CD4-positive, alpha-beta T cell (primary cell): ENCODE measurements at regions not wholly inside any gene's neighbourhood (a gene's known extent, or its start where the extent isn't known, plus 50 kb on each side); places are given as distances from the start of the nearest gene placed in this dataset.
"Not testable (repeated sequence)": the region's sequence is repeated elsewhere in the genome, so short reads cannot be mapped to it uniquely, and the experiment has no call there.

Experiments
- ATAC-seq: fragments of 200-7000 bp; cut with Tn5 transposase; one replicate; pipeline ENCODE4 v1.10.0; 2022; ENCODE audit warnings: mild to moderate bottlenecking; ENCODE audit not compliant: poor library complexity
- CTCF ChIA-PET: fragments of 350-600 bp; sonication (Branson Sonifier 250); formaldehyde crosslinking; loops from one replicate; lab custom pipeline; 2021; ENCODE audit warnings: antibody characterized with exemption, inconsistent platforms; lab: Charles Lee
- POLR2A ChIA-PET: fragments of 350-600 bp; sonication (Branson Sonifier 250); formaldehyde crosslinking; loops from one replicate; lab custom pipeline; 2021; ENCODE audit warnings: antibody characterized with exemption, inconsistent platforms; lab: Charles Lee
- DNase-seq, 14 experiments: peaks; one replicate each; pipeline ENCODE4 v3.0.0-alpha.2; 2013 to 2020; ENCODE audit warnings: mixed read lengths in 2 of 14
- H3K27ac ChIP-seq, 2 donors: one replicate each; pipeline versions ENCODE4 v1.5.1 to v1.7.0; 2013; ENCODE audit warnings: low read length in 2 of 2, low read depth in 1 of 2, mild to moderate bottlenecking in 1 of 2
- H3K27me3 ChIP-seq, 2 experiments: 1 replicate in 1 of 2; 2 replicates in 1 of 2; pipeline versions ENCODE4 v1.6.1 to v1.7.0; 2013; ENCODE audit warnings: low read length in 2 of 2, control low read depth in 1 of 2, mild to moderate bottlenecking in 1 of 2, moderate library complexity in 1 of 2; ENCODE audit not compliant: insufficient read depth in 2 of 2, control insufficient read depth in 1 of 2
- H3K36me3 ChIP-seq: one replicate; pipeline ENCODE4 v1.6.1; 2013; ENCODE audit warnings: low read length, control low read depth; ENCODE audit not compliant: insufficient read depth
- H3K4me1 ChIP-seq: one replicate; pipeline ENCODE4 v1.6.1; 2013; ENCODE audit warnings: low read length, control low read depth; ENCODE audit not compliant: insufficient read depth
- H3K4me3 ChIP-seq: one replicate; pipeline ENCODE4 v1.5.1; 2013; ENCODE audit warnings: mild to moderate bottlenecking, low read length, moderate library complexity
- H3K9me3 ChIP-seq, 2 experiments: 1 replicate in 1 of 2; 2 replicates in 1 of 2; pipeline versions ENCODE4 v1.6.1 to v1.7.0; 2013; ENCODE audit warnings: low read length in 2 of 2, mild to moderate bottlenecking in 2 of 2, control low read depth in 1 of 2, moderate library complexity in 1 of 2; ENCODE audit not compliant: control insufficient read depth in 1 of 2, insufficient read depth in 1 of 2
- H3K27ac Mint-ChIP-seq: one replicate; pipeline ENCODE4 v1.8.0; 2020; ENCODE audit warnings: mixed read lengths
- H3K27me3 Mint-ChIP-seq: one replicate; pipeline ENCODE4 v1.8.0; 2021; ENCODE audit warnings: mixed read lengths
- H3K36me3 Mint-ChIP-seq: one replicate; pipeline ENCODE4 v1.8.0; 2021; ENCODE audit warnings: low read depth, mixed read lengths
- H3K4me1 Mint-ChIP-seq: one replicate; pipeline ENCODE4 v1.8.0; 2021; ENCODE audit warnings: low read depth, mixed read lengths
- H3K4me3 Mint-ChIP-seq: one replicate; pipeline ENCODE4 v1.8.0; 2020; ENCODE audit warnings: mild to moderate bottlenecking, mixed read lengths
- H3K9me3 Mint-ChIP-seq: one replicate; pipeline ENCODE4 v1.8.0; 2020; ENCODE audit warnings: mixed read lengths
- intact Hi-C, 2 experiments: fragments of 100-400 bp; cut with DNase I in 1 of 2; cut with micrococcal nuclease in 1 of 2; formaldehyde crosslinking; loops; one replicate each; pipeline versions ENCODE4 v1.15.1 to v1.9.0; 2023 to 2025; cut with DNase I, micrococcal nuclease
- TF ChIP-seq, protein P1 (sequence below): fragments of 200-600 bp; IDR thresholded peaks from one replicate; pipeline ENCODE4 v1.8.0; 2022; ENCODE audit warnings: antibody characterized with exemption, mild to moderate bottlenecking

GRCh38 chr7:128579843-128580242 lies 92.2 kb upstream of the GARIN1A start:
- H3K4me3 Mint-ChIP-seq, H3K9me3 ChIP-seq, H3K27ac ChIP-seq, H3K4me1 Mint-ChIP-seq, H3K27ac Mint-ChIP-seq, intact Hi-C loops, ATAC-seq, H3K4me1 ChIP-seq, H3K27me3 Mint-ChIP-seq, H3K27me3 ChIP-seq, POLR2A ChIA-PET, H3K9me3 Mint-ChIP-seq, DNase-seq, H3K4me3 ChIP-seq, CTCF ChIA-PET: not testable (repeated sequence)
- peaks cover 53% of the 10 kb centered on the region for H3K36me3 Mint-ChIP-seq
- peaks cover 14% of the 10 kb centered on the region for H3K36me3 ChIP-seq

DNA sequence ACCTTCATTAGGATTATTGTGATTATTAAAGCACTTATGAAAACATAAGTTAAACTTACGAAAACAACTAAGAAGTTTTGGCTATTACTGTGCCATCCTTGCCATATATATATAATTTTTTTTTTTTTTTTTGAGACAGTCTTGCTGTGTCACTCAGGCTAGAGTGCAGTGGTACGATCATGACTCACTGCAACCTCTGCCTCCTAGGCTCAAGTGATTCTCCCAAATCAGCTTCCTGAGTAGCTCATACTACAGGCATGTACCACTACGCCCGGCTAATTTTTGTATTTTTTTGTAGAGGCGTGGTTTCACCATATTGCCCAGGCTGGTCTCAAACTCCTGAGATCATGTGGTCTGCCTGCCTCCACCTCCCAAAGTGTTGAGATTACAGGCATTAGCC lies 91.0 kb upstream of the GARIN1A start:
- H3K4me1 Mint-ChIP-seq, H3K9me3 Mint-ChIP-seq, POLR2A ChIA-PET, H3K27me3 Mint-ChIP-seq, H3K4me3 Mint-ChIP-seq, H3K9me3 ChIP-seq, H3K27ac ChIP-seq, H3K27me3 ChIP-seq, H3K4me3 ChIP-seq, intact Hi-C loops, ATAC-seq, CTCF ChIA-PET, DNase-seq, H3K4me1 ChIP-seq, H3K27ac Mint-ChIP-seq: not testable (repeated sequence)
- peaks cover 51% of the 10 kb centered on the region for H3K36me3 Mint-ChIP-seq
- peaks cover 12% of the 10 kb centered on the region for H3K36me3 ChIP-seq

DNA sequence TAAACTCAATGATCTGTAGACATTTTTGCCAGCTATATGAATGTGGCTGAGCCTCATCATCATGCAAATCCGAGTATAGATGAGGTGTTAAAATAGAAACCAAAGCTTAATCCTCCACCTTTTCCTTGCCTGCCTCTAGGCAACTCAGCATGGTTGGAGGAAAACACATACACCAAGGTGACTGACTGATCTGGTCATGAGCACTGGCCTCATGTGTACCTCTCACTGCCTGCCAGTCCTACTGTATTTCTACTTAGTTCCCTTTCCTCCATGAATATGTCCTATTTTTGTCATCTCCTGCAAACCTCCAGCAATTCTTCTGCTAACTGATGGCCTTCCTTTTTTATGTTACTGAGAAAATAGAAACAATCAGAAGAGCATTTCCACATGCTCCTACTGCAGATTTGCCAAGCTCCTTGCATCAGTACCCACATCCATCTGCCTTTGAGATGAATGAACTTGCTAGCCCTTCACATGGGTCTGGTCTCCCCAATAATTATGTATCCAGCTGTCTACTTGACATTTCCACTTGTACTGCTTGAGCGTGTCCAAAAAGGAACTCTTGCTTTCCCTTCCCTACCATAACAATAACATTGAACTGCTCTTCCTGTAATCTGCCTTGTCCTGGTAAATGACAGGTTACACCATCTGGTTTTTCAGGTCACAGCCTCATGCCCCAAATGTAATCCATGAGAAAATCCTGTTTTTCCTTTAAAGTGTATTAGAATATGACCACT lies 90.1 kb upstream of the GARIN1A start:
- H3K9me3 Mint-ChIP-seq, H3K27ac Mint-ChIP-seq, H3K9me3 ChIP-seq, H3K4me1 ChIP-seq, H3K27ac ChIP-seq, H3K27me3 Mint-ChIP-seq, intact Hi-C loops, H3K4me3 Mint-ChIP-seq, H3K4me3 ChIP-seq, H3K4me1 Mint-ChIP-seq, H3K27me3 ChIP-seq, CTCF ChIA-PET, DNase-seq, ATAC-seq, POLR2A ChIA-PET: not testable (repeated sequence)
- peaks cover 13% of the 10 kb centered on the region for H3K36me3 ChIP-seq
- H3K36me3 Mint-ChIP-seq, result peaks cover 60% of the 10 kb centered on the region

GRCh38 chr7:128586715-128587114 lies 85.4 kb upstream of the GARIN1A start:
- H3K4me3 Mint-ChIP-seq, H3K27me3 ChIP-seq, H3K4me3 ChIP-seq, CTCF ChIA-PET, POLR2A ChIA-PET, intact Hi-C loops, ATAC-seq, H3K4me1 ChIP-seq, H3K27me3 Mint-ChIP-seq, H3K9me3 Mint-ChIP-seq, H3K27ac ChIP-seq, DNase-seq, H3K36me3 ChIP-seq, H3K9me3 ChIP-seq: not testable (repeated sequence)
- H3K27ac Mint-ChIP-seq, result peak overlapping the region; percentile 52
- H3K4me1 Mint-ChIP-seq, result peaks cover 16% of the 10 kb centered on the region
- peaks cover 66% of the 10 kb centered on the region for H3K36me3 Mint-ChIP-seq

DNA sequence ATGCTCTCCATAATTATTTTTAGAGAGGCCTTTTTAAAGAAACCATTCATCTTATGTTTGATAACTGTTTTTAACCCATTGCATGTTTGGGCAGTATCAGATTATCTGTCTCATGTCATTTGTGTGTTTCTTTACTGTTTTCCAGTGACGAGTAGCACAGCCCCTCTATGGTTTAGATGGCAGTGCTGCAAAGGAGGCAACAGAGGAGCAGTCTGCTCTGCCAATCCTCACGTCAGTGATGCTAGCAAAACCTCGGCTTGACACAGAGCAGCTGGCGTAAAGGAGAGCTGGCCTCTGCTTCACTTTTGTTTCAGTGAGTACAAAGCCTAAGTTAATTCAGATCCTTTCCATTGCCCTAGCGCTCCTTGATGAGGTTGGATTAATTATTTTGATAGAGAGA lies 80.4 kb upstream of the GARIN1A start:
- no peak for ATAC-seq
- Mint-ChIP-seq H3K27me3 (no peaks in the 10 kb centered on the region), H3K4me1 (peaks cover 13% of the 10 kb centered on the region), H3K9me3 (no peaks in the 10 kb centered on the region), H3K27ac (no peak overlapping the region), H3K4me3 (no peak overlapping the region), H3K36me3 (peaks cover 68% of the 10 kb centered on the region)
- H3K27ac ChIP-seq, result no peak overlapping the region
- ChIA-PET CTCF (no interaction called here), POLR2A (no interaction called here)
- no peaks in the 10 kb centered on the region for H3K27me3 ChIP-seq
- H3K4me1 ChIP-seq, result no peaks in the 10 kb centered on the region
- H3K9me3 ChIP-seq, result no peaks in the 10 kb centered on the region
- TF ChIP-seq, protein P1, sequence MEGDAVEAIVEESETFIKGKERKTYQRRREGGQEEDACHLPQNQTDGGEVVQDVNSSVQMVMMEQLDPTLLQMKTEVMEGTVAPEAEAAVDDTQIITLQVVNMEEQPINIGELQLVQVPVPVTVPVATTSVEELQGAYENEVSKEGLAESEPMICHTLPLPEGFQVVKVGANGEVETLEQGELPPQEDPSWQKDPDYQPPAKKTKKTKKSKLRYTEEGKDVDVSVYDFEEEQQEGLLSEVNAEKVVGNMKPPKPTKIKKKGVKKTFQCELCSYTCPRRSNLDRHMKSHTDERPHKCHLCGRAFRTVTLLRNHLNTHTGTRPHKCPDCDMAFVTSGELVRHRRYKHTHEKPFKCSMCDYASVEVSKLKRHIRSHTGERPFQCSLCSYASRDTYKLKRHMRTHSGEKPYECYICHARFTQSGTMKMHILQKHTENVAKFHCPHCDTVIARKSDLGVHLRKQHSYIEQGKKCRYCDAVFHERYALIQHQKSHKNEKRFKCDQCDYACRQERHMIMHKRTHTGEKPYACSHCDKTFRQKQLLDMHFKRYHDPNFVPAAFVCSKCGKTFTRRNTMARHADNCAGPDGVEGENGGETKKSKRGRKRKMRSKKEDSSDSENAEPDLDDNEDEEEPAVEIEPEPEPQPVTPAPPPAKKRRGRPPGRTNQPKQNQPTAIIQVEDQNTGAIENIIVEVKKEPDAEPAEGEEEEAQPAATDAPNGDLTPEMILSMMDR, result no peak
- intact Hi-C loops, result no loop called here
- peaks cover 30% of the 10 kb centered on the region for H3K36me3 ChIP-seq
- no peak overlapping the region for H3K4me3 ChIP-seq
- no peak for DNase-seq

GRCh38 chr7:128592209-128592608 lies 79.9 kb upstream of the GARIN1A start:
- ATAC-seq, H3K4me3 ChIP-seq, POLR2A ChIA-PET, H3K9me3 ChIP-seq, H3K27me3 Mint-ChIP-seq, H3K9me3 Mint-ChIP-seq, H3K4me1 ChIP-seq, H3K4me3 Mint-ChIP-seq, H3K27me3 ChIP-seq, DNase-seq, H3K27ac ChIP-seq, CTCF ChIA-PET, H3K27ac Mint-ChIP-seq, intact Hi-C loops: not testable (repeated sequence)
- H3K36me3 Mint-ChIP-seq, result peaks cover 66% of the 10 kb centered on the region
- peaks cover 30% of the 10 kb centered on the region for H3K36me3 ChIP-seq
- peaks cover 12% of the 10 kb centered on the region for H3K4me1 Mint-ChIP-seq
